RPMI8226 (cell line): ENCODE measurements at regions not wholly inside any gene's neighbourhood (a gene's known extent, or its start where the extent isn't known, plus 50 kb on each side); places are given as distances from the start of the nearest gene placed in this dataset.
"Not testable (repeated sequence)": the region's sequence is repeated elsewhere in the genome, so short reads cannot be mapped to it uniquely, and the experiment has no call there.

Experiments used
- DNase-seq: peaks from one replicate; pipeline ENCODE4 v3.0.0-alpha.2; 2015

DNA sequence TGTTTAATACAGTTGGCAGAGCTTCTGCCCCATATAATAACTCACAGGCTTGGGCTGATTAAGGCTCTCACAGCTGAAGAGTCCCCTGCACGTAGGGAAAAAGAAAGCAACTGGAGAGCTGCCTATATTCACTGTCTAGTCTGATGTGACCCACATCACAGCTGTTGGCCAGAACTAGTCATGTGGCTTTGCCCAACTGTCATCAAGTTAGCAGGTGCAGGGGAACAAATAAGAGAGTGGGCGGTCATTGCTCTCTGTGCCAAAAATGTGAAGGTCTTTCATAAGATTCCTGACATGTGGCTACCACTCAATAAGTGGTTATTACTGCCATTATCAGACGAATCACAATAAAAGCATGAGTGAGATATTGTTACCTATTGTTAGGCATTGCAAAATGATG lies 665.2 kb downstream of the DOK5 start:
- peak; percentile 72 for DNase-seq

DNA sequence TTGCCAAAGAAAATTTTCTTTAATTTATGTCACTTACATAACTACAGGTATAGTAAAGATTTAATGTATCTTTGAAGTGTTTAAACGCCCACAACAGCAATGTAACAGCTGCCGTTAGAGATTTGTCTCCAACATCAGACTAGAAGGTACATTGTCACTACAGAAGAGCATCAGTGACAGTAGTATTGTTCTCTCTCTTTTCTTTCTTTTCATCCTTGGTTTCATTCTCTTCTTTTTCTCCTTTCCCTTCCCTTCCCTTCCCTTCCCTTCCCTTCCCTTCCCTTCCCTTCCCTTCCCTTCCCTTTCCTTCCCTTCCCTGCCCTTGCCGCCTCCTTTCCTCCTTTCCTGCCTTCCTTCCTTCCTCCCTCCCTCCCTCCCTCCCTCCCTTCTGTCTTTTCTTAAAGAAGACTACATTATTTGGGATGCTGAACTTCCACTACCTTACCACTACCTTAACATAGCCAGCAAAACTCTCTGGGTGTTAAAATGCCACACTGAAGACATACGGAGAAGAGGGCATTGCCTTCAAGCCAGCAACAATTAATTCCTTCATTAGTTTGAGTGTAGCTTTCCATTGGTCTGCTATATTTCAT lies 663.9 kb downstream of the DOK5 start:
- DNase-seq: no peak

DNA sequence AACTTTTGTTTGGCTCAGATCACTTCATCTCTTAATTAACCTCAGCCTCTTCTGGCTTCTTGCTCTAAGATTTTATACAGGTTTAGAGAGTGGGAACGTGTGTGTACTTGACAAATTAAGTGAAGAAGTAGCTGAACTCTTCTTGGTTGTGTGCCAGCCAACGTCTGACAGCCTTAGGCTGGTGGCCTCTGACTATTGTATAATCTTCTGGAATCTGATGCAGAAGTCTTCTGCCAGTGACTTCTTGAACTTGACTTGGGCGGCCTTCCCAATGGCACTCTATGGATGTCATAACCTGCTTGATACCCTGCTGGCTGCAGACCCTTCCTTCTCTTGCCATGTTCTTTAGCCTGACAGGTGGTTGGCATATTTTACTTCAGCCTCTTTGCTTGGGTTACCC lies 660.5 kb downstream of the DOK5 start:
- no peak for DNase-seq

DNA sequence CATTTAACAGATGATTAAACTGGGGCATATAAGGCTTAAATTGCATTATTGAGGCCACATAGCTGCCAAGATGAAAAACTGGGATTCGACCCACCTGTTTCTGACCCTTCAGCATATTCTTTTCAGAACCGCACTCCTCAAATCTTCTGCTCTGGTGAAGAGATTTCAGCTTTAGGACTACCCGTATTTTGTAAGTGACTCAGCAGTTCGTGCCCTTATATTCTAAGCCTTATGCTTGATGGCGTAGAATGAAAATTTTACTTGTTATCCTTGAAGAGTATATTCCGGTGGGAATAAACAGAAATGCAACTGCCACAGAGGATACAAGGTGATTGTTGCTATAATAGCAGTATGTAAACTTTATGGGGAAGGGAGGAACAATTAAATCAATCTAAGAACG lies 657.1 kb downstream of the DOK5 start:
- DNase-seq: no peak

DNA sequence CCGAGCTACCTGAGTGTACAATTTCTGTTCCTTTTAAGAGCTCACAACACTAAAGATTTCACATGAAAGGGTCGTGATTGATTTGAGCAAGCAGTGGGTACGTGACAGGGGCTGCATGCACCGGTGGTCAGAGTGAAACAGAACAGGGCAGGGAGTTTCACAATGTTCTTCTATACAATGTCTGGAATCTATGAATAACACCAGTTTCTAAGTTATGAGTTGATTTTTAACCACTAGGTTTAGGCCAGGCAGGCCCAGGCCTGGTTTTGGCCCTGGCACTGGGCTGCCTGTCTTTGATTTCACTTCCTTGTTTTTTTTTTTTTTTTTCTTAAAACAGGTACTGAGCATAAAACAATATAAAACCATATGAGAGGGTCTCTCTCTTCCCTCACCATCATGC lies 642.2 kb downstream of the DOK5 start:
- DNase-seq: peak; percentile 30

DNA sequence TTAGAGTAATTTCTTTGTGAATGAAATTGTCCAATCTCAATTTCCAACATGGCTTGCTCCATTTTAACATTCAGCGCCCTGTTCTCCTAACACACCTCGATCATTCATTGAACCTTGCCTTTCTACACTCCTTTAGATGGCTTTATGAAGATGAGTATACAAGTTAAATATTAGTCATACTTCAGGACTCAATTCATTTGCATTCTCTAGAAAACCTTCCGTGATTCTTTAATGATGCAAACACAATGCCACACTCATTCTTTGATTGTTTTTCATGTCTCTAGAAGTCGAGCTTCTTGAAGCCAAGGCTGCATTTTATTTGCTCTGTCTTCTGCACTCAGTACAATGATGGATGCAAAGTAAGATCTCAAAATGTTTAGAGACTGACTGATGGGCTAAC lies 641.2 kb downstream of the DOK5 start:
- no peak for DNase-seq

DNA sequence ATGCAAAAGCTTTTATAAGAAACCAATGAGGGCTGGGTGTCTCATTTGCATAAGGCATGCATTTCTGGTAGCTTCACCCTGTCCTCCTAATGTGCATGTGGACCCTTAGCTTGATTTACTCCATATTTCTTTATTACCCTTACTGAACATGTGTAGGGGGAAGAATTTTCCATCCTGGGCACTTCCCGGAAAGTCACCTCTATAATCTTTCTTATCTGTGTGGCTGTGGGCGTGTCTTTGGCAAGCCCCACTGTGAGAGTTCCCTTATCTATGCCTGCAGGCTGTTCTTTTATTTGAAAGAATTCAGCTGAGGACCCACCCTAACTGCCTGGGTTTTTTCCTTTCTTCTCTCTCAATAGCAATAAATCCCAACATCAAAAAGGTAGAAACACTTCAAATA lies 627.8 kb downstream of the DOK5 start:
- DNase-seq: no peak

DNA sequence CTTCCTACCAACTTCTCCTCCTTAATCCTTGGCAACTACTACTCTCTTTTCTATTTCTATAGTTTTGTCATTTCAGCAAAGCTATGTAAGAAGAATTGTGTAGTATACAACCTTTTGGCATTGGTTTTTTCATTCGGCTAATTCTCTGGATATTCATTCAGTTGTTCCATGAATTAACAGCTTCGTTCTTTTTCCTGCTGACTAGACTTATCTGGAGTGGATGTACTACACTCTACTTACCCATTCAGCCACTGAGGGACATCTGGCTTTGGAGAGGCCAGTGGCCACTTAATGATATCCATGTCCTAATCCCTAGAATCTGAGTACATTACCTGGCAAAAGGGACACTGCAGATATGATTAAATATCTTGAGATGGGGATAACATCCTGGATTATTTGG lies 623.9 kb downstream of the DOK5 start:
- DNase-seq: no peak

DNA sequence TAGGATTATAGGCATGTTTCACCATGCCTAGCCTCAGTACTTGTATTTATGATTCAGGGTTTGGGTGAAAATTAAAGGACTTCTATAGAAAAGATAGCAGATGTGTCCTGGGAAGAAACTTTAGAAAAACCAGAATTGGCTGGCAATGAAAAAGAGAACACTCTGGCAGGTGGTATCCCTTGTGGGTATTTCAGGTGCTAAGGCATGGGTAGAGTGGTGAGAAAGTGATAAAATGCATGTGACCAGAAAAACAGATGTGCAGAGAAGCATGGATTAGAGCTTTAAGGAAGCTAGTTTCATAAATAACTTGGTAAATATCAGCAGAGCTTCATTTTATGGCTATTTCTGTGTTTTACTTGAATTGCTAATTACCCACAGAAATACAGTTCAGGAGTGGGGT lies 622.2 kb downstream of the DOK5 start:
- peak; percentile 63 for DNase-seq

DNA sequence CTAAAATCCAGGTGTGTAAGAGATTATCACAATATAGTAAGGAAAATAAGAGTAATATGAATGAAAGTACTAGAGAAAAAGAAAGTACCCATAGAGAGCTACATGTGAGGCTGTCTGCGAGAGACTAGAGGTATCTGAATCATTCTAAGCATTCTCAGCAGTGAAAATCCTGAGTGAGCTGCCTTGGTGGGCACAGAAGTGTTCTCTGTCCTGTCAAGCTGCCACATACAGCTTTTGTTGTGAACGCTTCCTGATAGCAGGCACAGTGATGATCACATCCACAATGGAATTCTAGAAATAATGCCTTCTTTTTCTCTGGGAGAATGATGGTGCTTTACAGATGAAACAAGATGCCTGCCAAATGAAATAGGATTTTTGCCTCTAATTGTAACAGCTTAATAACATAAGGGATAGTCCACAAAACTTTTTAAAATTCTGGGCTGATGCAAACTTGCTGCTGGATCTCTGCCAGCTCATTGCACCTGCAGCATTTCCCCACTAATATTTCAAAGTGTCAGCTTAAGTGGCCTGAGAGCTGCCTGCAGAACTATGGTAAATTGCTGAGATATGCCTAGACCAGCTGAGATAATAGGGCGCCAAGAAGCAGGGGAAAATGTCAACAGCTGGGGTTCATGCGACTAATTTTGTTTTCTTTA lies 620.5 kb downstream of the DOK5 start:
- DNase-seq: peak; percentile 83

DNA sequence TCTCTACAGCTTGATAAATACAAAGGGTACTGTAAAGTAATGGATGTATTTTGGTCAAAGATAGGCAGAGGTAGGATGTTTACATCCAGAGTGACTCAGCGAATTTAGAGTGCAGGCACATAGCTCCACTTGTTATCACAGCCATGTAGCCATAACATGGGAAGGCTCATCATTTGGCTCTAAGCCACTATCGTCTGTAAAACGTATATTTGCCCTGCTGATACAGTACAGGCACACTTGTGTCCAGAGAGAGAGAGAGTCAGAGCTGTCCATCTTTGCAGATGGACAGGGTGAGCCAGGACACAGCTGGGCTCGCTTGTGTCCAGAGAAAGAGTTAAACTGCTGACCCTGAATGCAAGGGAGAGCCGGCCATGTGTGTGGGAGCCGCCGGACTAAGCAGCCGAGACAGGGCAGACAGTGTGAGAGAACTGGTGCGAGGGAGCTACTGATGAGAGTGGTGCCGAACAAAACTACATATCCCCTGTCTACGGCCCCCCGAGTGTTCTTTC lies 619.0 kb downstream of the DOK5 start:
- DNase-seq: peak; percentile 10

DNA sequence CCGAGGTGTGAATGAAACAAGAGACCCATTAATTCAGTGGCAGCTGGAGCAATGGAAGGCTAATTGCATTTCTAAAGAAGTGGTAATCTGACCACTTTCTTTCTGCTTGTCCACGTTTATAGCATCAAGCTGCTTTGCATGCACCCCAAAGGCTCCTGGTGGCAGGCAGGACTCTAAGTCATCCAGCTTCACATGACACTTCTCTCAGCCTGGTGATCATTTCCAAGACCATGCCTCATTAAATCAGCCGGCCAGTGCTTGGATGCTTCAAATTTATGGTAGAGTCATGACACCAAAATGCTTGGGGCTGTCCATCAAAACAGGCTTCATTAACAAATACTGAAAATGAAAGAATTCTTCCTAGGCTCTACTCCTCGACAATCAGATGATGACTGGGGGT lies 614.9 kb downstream of the DOK5 start:
- no peak for DNase-seq

DNA sequence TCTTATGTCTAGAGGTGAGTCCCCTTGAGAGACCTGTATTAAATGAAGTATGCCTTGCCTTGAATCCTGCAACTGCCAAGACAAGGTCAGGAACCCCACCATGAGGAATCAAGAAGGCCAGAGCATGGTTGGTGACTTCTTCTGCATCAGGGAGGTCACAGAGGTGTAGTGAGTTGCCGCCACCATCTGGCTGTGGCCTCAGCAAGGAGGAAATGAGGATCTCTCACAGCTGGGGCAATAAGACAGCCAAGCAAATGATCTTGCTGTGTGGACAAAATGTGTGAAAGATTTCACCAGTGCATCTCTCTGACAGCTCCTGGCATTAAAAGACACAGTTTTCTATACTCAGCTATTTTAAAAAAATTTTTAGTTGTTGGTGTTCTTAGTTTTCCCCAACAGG lies 611.0 kb downstream of the DOK5 start:
- DNase-seq: peak; percentile 85

DNA sequence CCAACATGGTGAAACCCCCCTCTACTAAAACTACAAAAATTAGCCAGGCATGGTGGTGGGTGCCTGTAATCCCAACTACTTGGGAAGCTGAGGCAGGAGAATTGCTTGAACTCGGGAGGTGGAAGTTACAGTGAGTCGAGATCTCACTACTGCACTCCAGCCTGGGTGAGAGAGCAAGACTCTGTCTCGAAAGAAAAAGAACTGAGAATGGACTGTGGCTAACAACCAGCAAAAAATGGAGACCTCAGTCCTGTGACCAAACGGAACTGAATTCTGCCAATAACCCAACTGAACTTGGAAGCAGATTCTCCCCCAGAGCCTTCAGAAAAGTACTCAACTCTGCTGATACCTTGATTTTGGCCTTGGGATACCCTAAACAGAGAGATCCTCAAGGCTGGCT lies 604.5 kb downstream of the DOK5 start:
- DNase-seq: no peak

DNA sequence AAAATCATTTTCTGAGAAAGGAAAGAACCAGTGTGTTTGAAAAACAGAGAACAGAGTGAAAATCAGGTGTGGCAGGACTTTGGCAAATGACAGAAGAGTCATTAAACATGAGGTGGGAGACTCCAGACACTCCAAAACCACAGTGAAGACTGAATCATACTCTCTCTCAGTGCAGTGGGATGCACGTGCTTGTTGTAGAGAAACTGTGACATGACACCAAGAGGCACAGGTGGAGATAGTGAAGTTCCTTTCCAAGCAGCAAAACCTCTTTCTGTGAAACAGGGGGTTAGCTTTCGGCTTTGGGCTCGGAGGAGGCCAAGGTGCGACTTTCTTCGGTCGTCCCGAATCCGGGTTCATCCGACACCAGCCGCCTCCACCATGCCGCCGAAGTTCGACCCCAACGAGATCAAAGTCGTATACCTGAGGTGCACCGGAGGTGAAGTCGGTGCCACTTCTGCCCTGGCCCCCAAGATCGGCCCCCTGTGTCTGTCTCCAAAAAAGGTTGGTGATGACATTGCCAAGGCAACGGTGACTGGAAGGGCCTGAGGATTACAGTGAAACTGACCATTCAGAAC lies 599.0 kb downstream of the DOK5 start:
- not testable (repeated sequence) for DNase-seq

DNA sequence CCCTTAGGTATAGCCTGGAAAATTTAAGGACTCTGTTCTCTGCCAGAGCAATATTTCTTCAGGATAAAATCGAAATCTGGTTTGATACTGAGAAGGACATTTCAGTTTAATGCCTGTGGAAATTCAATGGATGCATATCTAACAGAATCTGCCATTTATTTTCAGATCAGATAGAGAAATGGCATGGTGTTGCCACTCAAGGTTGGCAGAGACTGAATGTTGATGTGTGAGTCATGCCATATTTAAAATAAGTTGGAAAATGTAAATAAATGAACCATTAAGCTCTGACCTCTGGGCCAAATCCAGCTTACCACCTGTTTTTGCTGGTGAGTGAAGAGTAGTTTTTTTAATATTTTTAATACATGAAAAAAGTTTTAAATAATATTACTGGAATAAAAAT lies 594.6 kb downstream of the DOK5 start:
- DNase-seq: no peak

DNA sequence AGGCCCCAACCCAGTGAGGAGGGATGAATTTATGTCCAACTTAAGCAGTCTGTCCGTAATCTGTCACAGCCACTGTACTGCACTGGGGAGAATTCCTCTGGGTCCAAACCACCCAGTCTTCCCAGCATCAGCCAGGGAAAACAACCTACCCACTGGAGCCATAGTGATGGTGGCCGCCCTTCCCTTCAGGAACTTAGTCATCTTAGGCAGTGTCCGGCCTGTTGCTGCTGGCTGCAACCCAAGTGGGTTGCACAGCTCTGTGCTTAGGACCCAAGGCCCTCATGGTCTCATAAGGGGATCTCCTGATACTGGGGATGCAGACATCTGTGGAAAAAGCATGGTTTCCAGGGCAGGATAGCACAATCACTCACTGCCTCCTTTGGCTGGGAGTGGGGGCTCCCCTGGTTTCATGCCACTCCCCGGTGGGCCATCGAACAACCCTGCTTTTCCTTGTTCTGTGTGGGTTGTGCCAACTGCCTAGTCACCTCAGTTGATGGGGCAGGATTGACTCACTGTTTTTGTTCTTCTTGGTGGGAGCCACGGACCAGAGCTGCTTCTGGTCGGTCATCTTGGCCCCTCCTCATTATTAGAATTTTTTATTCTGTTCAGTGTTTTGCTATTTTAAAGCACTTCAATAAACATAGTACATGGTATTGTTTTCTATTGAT lies 591.9 kb downstream of the DOK5 start:
- no peak for DNase-seq

DNA sequence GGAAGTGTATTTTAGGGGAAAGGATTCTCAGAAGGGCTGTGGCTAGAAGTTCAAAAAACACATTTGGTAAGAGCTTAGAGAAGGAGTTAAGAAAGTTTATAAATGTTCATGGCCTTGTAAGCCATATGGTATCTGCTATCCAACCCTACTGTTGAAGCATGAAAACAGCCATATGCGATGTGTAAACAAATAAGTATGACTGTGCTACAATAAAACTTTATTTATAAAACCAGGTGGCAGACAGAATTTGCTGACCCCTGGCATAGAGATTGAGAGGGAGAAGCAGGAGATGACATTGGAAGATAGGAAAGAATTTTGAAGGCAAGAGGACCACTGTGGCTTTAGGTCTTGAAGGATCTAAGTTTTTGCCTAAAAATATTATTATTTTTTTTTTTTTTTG lies 583.5 kb downstream of the DOK5 start:
- DNase-seq: no peak

DNA sequence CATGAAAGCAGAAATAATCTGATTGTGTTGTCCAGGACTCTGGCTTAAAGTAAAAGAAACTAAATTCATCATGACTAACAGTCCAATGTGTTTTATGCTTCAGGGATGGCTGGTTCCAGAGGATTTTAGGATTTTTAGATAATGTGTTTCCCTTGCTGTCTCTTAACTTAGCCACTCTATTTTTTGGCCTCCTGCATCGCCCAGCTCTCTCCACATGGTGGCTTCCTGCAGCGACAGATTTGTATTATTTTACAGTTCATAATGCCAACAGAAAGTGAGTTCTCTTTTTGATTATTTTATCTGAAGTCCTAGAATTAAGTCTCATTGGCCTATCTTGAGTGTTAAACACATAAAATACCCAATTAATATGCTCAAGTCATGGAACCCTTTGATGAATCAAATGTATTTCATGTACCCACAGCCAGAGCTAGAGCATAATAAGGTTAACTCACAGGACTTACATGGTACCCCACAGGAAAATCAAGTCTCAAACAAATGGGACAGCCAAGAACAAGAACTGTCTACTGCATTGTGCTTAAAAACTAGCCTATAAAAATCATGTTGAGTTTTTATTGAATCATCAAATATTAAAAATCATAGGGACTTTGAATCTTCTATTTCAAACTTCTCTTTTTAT lies 582.5 kb downstream of the DOK5 start:
- peak; percentile 21 for DNase-seq

DNA sequence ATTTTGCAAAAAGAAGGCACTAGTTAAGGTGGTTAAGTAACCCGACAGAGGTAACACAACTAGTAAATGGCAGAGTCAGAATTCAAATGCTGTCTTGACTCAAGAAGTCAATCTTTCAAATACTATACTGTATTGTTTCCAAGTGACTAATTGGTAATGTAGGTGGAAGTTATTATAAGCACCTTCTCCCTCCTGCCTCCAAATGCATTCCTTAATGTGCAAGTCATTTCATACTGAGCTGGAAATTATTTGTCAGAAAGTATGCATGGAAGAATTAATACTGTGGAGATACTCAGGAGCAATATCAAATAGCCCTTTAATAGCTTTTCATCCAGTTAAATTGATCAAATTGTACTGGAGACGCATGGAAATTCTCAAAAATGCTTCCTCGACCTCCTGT lies 579.1 kb downstream of the DOK5 start:
- no peak for DNase-seq

DNA sequence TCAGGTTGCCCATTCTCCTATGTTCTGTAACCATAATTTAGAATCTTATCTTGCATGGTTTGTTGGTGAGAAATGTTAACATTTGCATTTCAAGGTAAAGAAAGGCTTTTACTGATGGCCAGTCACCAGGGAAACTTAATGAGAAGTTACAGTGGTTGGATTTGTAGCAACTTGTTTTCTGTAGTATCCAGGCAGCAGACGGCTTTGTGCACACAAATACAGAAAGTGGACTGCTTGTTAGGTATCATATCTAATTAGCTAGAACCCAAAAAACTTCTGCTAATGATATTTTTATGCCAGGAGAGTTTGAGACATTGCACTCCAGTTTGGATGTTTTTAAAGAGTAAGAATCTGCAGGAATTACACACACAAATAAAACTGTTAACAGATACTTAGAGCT lies 578.0 kb downstream of the DOK5 start:
- no peak for DNase-seq

DNA sequence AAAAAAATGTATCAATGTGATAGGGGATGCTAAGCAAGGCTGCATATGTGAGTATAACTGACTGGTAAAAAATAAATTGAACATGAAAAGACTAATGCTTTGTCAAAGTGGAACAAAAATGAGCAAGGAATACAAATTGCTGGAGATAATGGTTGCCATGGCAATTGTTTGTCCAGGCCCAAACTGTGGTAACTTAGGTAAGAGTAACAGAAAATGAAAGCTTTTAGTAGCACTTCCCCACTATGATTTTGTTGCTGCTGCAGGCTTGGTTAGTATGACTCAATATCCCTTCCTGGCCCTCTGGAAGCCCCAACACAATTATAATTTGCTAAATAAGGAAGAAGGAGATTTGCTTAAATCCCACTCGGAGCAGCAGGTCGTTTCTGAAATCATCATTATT lies 577.1 kb downstream of the DOK5 start:
- DNase-seq: no peak

DNA sequence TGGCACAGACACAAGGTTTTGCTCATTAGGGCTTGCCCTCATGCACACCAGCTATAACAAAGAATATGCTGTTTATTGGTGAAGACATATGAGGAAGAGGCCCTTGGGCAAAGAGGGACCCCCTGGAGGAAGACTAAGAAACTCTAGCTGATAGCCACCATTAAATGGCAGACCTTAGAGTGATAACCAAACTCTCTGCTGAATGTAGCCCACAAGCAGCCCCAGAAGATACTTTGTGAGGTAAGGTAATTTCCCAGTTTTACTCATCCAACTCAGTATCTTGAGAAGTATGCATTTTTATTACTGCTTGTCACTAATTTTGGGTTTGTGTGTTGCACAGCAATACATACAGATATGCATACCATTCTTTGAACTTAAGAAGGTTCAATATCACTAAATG lies 563.3 kb downstream of the DOK5 start:
- DNase-seq: no peak

DNA sequence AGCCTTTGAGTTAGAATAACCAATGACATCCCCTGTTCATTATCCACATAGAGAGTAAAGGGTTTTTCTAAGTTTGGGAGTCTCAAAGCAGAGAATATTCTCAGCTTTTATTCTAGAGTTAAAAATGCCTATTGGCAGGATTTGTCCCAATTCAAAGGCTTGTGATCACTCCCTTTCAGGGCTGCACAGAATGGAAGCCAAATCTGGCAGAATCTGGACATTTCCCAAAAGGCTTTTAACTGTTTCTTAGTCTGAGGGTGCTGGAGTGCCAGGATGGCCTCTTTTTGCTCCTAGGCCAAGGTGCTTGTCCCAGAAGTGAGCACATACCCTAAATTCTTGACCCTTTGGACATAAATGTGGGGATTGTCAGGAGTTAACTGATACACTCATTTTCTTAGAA lies 556.6 kb downstream of the DOK5 start:
- DNase-seq: no peak
